Iris pigment epithelial cell (primary cell): ENCODE measurements at regions not wholly inside any gene's neighbourhood (a gene's known extent, or its start where the extent isn't known, plus 50 kb on each side); places are given as distances from the start of the nearest gene placed in this dataset.
"Not testable (repeated sequence)": the region's sequence is repeated elsewhere in the genome, so short reads cannot be mapped to it uniquely, and the experiment has no call there.

Experiments used
- DNase-seq: peaks from one replicate; pipeline ENCODE4 v3.0.0-alpha.2; 2011; ENCODE audit warnings: low read depth

- no peak for DNase-seq
These were observed 173.3 kb downstream of the CD83 start for GRCh38 chr6:14290772-14291330.

- DNase-seq: no peak
These were observed 173.8 kb downstream of the CD83 start for GRCh38 chr6:14291331-14291730.

DNA sequence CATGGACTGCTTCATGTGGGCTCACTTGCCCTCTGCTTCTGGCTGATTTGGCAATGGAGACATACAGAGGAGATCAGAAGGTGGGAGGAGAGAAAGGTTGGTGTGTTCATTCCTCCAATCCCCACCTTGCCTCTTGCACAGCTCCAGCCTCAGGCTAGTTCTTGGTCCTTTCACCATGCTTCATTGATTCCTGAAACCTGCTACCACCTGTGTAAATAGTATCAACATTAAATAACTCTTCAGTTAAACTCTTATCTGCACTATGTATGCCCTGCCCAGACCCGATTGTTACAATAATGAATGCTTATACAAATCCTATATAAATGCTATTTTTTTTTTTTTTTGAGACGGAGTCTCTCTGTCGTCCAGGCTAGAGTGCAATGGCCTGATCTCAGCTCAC lies 174.5 kb downstream of the CD83 start:
- no peak for DNase-seq

DNA sequence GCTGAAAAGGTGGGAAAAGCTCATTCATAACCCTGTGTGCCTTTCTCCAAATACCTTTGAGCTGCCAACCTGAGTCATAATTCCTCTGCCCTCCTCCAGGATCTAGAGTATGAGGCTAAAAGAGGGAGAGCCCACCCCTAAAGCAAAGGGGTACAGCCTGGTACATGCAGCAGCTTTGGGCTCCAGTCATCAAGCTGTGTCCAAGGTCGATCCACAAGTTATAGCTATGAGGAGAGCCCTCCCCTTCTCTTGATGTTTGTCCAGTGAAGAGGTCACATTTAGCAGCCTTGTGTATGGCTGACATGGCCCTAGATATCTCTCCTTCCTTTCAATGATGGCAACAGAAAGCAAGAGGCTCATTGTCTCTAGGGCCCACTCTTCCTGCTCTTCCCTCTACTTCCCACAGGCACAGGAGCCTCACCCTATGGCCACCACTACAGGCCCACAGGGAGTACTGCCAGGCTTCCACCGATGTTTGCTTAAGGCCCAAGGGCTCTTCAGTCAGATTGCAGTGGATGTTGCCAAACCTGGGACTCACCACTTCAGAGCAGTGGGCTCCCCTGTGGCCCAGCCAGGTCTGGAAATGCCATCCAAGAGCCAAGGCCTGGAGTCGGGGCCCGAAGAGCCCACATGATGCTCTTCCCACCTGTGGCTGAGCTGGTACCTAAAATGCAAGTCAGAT lies 176.8 kb downstream of the CD83 start:
- DNase-seq: no peak

GRCh38 chr6:14296698-14297097 lies 179.1 kb downstream of the CD83 start:
- not testable (repeated sequence) for DNase-seq

DNA sequence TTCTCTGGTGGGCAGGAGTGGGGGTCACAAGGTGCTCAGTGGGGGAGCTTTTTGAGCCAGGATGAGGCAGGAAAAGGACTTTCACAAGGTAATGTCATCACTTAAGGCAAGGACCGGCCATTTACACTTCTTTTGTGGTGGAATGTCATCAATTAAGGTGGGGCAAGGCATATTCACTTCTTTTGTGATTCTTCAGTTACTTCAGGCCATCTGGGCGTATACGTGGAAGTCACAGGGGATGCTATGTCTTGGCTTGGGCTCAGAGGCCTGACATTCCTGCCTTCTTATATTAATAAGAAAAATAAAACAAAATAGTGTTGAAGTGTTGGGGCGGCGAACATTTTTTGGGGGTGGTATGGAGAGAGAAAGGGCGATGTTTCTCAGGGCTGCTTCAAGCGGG lies 179.5 kb downstream of the CD83 start:
- not testable (repeated sequence) for DNase-seq

GRCh38 chr6:14300189-14300588 lies 182.6 kb downstream of the CD83 start:
- not testable (repeated sequence) for DNase-seq

DNA sequence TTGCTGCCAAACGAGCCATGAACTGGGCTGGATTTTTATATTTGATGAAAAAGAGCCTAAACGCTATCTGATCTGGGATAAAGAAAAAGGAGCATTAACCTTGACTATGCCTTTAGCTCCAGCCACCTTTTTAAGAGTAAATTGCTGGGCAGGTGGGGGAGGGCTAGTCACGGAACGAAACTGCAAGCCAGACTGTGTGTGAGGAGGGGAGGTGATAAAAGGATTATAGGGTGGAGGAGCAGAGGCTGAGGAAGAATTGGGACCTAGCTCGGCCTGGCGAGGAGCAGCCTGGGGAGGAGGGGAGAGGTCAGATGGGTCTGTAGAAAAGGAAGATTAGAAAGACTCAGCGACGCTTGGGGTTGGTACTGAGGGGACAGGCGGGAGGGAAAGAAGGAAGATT lies 183.1 kb downstream of the CD83 start:
- not testable (repeated sequence) for DNase-seq

GRCh38 chr6:14301477-14301876 lies 183.9 kb downstream of the CD83 start:
- not testable (repeated sequence) for DNase-seq

DNA sequence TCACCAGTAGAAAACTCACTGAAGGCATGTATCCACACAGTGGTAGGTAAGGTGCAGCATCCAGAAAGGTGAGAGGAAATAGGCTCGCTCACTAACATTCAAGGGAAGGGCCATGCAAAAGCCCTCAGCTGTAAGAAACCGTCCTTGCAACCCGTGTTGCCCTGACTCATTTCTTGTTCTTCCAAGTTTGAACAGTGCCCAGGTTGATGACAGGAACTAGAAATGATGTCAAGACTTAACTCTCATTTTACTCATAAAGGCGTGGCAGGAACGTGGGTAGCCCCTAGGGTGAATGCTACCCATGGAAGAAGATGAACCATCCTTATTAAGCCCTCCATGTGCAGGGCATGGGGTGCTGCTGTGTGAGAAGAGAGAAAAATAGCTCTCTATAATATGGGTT lies 187.6 kb downstream of the CD83 start:
- no peak for DNase-seq

GRCh38 chr6:14305624-14306023 lies 188.1 kb downstream of the CD83 start:
- DNase-seq: no peak

DNA sequence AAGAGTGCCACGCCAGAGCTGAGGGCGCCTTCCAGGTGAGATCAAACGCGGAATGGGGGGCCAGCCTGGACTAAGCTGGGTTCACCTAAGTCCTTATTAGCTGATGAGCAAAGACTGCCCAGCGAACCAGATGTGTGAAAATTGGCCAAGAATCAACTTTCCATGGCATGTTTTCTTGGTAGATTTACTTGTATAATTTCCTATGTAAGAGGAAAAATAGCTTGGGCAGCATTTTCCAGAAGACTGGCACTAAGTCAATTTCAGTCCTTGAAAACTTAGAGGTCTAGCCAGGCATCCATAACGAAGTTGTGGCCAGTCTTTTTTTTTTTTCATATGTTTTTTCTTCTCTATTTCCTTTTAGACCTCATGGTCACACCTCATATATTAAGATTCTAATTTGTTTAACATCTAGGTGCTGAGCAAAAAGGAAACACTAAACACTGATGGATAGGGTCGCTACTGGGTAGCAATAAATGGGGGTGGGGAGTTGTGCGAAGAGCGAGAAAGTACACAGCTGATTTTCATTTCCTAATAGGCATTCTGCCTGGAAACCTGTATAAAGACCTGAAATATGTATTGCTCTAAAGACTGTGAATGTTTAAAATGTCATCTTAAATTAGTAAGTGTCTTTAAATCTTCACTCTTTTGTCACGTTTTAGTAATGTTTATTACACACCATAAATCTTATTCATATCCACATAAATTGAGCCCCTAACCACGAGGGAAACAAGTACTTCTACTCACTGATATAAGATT lies 188.8 kb downstream of the CD83 start:
- no peak for DNase-seq

GRCh38 chr6:14309516-14309915 lies 191.9 kb downstream of the CD83 start:
- DNase-seq: no peak

DNA sequence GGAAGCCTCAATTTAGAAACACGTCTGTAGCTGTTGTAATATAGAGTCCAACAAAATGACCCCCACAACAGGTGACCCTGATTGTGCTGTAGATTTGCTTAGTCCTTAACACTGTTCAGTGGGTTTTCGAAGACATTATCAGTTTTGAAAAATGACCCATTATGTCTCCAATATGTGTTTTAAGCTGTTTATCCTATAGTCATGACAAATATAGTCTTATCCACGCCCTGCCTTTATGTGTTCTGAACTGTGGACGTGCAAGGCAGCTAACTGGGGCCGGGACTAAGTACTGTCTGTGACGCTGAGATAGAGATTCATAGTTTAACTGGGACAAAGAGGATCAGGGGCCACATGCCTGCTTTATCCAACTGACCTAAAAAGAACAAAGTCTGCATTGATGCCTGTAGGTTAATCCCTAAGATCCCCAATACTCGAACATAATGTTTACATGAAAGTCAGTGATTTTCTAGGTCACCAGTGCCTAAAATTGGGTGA lies 192.4 kb downstream of the CD83 start:
- DNase-seq: no peak

GRCh38 chr6:14310960-14311359 lies 193.4 kb downstream of the CD83 start:
- no peak for DNase-seq

GRCh38 chr6:14312587-14312986 lies 195.0 kb downstream of the CD83 start:
- DNase-seq: no peak

DNA sequence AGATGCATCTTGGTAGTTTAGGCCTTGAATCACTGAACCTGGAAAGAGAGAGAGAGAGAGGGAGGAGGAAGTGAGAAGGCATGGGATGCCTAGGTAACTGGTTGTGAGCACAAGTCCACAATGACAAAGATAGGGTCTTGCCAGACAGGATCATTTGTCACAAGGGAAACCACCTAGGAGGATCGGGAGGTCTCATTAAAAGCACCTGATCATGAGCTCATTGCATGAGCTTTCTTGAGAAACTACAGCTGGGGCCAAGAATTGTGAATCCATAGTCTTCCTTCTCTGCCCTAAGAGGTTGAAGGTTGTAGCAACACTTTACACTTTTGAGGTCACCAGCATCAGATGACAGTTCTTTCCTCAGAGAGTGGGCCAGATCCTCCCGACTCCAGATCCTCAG lies 195.7 kb downstream of the CD83 start:
- DNase-seq: no peak

GRCh38 chr6:14315353-14315752 lies 197.8 kb downstream of the CD83 start:
- no peak for DNase-seq

DNA sequence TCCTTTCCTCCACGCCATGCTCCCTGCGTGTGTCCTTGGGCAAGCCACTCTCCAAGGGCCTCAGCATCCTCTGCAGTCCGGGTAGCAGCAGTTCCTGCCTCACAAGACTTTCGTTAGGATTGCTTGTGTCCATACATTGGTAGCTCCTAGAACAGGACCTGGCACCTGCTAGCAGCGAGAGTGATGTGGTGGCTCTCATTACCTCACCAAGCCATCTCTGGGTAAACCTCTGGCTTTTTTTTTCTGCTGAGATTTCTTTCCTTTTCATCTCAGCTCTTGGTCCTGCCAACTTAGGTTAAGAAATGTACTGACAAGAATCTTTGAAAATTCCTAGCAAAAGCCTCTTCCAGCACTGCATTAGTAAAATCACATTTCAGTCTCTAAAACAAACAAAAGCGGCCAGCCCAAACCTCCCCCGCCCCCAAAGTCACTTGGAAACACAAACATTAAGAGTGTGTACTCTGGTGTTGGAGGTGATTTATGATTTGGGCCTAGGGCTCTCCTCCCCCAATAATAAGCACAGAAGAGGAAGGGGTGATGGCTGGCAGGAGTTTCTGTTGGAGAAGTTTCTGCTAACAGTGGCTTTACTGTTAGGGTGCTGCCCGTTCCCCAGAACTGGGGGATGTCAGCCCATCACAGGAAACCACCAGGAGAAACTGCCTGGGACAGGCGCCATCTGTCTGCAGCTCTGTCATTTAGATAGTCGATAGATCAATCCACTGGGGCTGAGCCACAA lies 199.2 kb downstream of the CD83 start:
- DNase-seq: no peak

DNA sequence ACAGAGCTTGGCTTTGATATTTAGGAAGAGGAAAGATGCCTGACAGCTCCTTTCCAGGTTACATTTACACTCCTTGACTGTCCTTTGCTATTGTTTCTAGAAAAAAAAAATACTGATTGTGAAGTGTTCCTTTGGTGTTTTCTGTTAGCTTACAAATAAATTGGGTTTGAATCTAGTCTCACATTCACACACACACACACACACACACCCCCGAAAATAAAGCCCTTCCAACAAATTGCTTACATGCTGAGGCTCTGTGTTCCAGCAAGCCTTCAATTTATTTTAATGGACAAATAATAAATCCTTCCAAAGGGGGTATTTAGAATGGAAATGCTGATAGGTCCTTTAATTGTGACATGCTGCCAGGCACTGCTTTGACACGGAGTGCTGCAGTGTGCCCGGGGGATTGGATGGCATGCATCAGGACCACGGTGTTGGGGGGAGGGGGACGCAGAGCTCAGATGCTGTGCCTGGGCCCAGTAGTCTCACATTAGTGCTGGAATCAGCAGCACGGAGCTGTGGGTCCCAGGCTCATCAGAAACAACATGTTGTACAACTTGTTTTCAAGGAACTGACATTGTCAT lies 199.9 kb downstream of the CD83 start:
- DNase-seq: no peak

- DNase-seq: no peak
These were observed 202.8 kb downstream of the CD83 start for GRCh38 chr6:14320332-14320731.
